Panc1 (cell line): ENCODE measurements at regions not wholly inside any gene's neighbourhood (a gene's known extent, or its start where the extent isn't known, plus 50 kb on each side); places are given as distances from the start of the nearest gene placed in this dataset.

Experiments
- ATAC-seq: fragments of 200-7000 bp; cut with Tn5 transposase; 2 replicates; pipeline ENCODE4 v1.9.1; 2020; ENCODE audit warnings: mild to moderate bottlenecking, moderate library complexity
- BruUV-seq: library from RNA; stranded (reverse); fragments of 400-500 nt; replicated peaks from 2 replicates; lab custom pipeline; 2021; lab: Mats Ljungman, UMichigan
- CTCF ChIA-PET: fragments of 300-600 bp; sonication (Branson Sonifier 250); formaldehyde crosslinking; loops from one replicate; lab custom pipeline; 2022; ENCODE audit warnings: antibody characterized with exemption; lab: Charles Lee
- POLR2A ChIA-PET: fragments of 300-600 bp; sonication (Branson Sonifier 250); formaldehyde crosslinking; loops from one replicate; lab custom pipeline; 2022; ENCODE audit warnings: antibody characterized with exemption; lab: Charles Lee
- DNase-seq: peaks from one replicate; pipeline ENCODE4 v3.0.0-alpha.2; 2010; ENCODE audit warnings: low read depth, low spot score
- H3K27ac ChIP-seq: 2 replicates; pipeline ENCODE4 v1.5.1; 2011; ENCODE audit warnings: mild to moderate bottlenecking, low read length, inconsistent platforms
- H3K27me3 ChIP-seq: fragments of 200-500 bp; sonication (Bioruptor generic); 2 replicates; pipeline ENCODE4 v1.6.0; 2014; ENCODE audit warnings: low read length, inconsistent platforms; ENCODE audit not compliant: control insufficient read depth, insufficient read depth
- H3K36me3 ChIP-seq: fragments of 200-500 bp; sonication (Bioruptor generic); 2 replicates; pipeline ENCODE4 v1.5.1; 2014; ENCODE audit warnings: inconsistent platforms, mild to moderate bottlenecking, low read length, moderate library complexity; ENCODE audit not compliant: control insufficient read depth, insufficient read depth
- H3K4me1 ChIP-seq: 2 replicates; pipeline ENCODE4 v1.5.1; 2011; ENCODE audit warnings: inconsistent platforms, mild to moderate bottlenecking, low read length, moderate library complexity; ENCODE audit not compliant: control insufficient read depth, insufficient read depth
- H3K4me3 ChIP-seq, 2 experiments: 2 replicates each; pipeline ENCODE4 v1.5.1; 2011 to 2012; ENCODE audit warnings: low read depth in 2 of 2, low read length in 2 of 2, mild to moderate bottlenecking in 2 of 2, inconsistent platforms in 1 of 2, moderate library complexity in 1 of 2
- H3K9me3 ChIP-seq: fragments of 200-500 bp; sonication (Bioruptor generic); 2 replicates; pipeline ENCODE4 v1.5.1; 2014; ENCODE audit warnings: low read depth, mild to moderate bottlenecking, inconsistent platforms, low read length, moderate library complexity; ENCODE audit not compliant: control insufficient read depth, insufficient read depth
- POLR2AphosphoS5 ChIP-seq: IDR thresholded peaks from 2 replicates; pipeline ENCODE4 v1.6.1; 2012; ENCODE audit warnings: mild to moderate bottlenecking, low read depth, low read length, moderate library complexity
- REST ChIP-seq, 2 experiments: IDR thresholded peaks; 2 replicates each; pipeline ENCODE4 v1.6.1; 2011 to 2012; ENCODE audit warnings: low read depth in 2 of 2, control low read depth in 1 of 2, low read length in 1 of 2, mild to moderate bottlenecking in 1 of 2, moderate library complexity in 1 of 2; ENCODE audit not compliant: insufficient read depth in 1 of 2
- SIN3A ChIP-seq: IDR thresholded peaks from 2 replicates; pipeline ENCODE4 v1.6.1; 2012; ENCODE audit warnings: low read depth, mild to moderate bottlenecking, low read length, moderate library complexity, borderline replicate concordance; ENCODE audit not compliant: insufficient read depth
- TCF7L2 ChIP-seq: IDR thresholded peaks from 2 replicates; pipeline ENCODE4 v1.6.1; 2011; ENCODE audit warnings: mild to moderate bottlenecking, low read depth, low read length, inconsistent platforms
- in situ Hi-C: cut with HindIII; loops from 2 replicates; pipeline ENCODE4 v1.10.0; 2016; ENCODE audit warnings: low sequenced_read_pairs, low pct_unique_long_range_greater_than_20kb
- intact Hi-C: fragments of 100-400 bp; cut with micrococcal nuclease; formaldehyde crosslinking; loops from one replicate; pipeline ENCODE4 v1.10.0; 2022; ENCODE audit not compliant: unreplicated experiment
- TF ChIP-seq, protein P1 (sequence below): fragments of 450-650 bp; IDR thresholded peaks from 2 replicates; pipeline ENCODE4 v1.5.1; 2017; ENCODE audit warnings: mild to moderate bottlenecking

GRCh38 chr1:87268111-87268510 is 60.6 kb upstream of the LMO4 start:
- H3K27ac ChIP-seq, result no peak overlapping the region
- H3K9me3 ChIP-seq, result no peaks in the 10 kb centered on the region
- no TSS peak for BruUV-seq
- intact Hi-C loops (loop anchor here (10.0 kb wide), 1 partner anchor 103 kb away; no protein-coding TSS in a partner anchor), in situ Hi-C loops (no loop called here)
- ATAC-seq (no peak), DNase-seq (no peak)
- H3K36me3 ChIP-seq, result no peaks in the 10 kb centered on the region
- peaks cover 13% of the 10 kb centered on the region for H3K27me3 ChIP-seq
- ChIA-PET CTCF (no interaction called here), POLR2A (no interaction called here)
- TF ChIP-seq TCF7L2, result no peak
- TF ChIP-seq REST (IDR thresholded peaks at IDR 0.05; ENCODE audit: insufficient read depth in 1 of 2, low read depth in 2 of 2, low read length in 1 of 2), result no peak
- TF ChIP-seq POLR2AphosphoS5, result no peak
- no peak for TF ChIP-seq SIN3A
- no peaks in the 10 kb centered on the region for H3K4me1 ChIP-seq
- H3K4me3 ChIP-seq, result no peak overlapping the region

DNA sequence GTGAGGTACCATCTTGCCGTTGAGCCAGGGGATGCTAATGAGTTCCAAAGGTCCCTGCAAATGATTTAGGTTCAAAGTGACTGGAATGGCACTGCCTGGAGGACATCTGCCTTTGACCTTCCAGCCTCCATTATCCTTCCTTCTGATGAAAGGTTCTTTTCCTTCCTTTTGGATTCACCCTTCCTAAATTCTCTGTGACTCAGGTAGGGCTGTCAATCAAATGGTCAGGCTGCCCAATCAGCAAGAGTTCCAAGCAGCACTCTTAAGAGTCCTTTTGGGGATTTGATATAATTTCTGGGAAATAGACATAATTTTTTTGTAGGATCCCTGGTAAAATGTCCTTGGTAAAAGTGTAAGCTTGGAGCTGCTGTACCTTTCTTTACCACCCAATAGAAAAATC is 58.8 kb upstream of the LMO4 start:
- Histone ChIP-seq H3K27me3 (peaks cover 7% of the 10 kb centered on the region), H3K4me3 (no peak overlapping the region), H3K4me1 (no peaks in the 10 kb centered on the region), H3K27ac (no peak overlapping the region), H3K36me3 (no peaks in the 10 kb centered on the region), H3K9me3 (no peaks in the 10 kb centered on the region)
- in situ Hi-C loops, result no loop called here
- ATAC-seq (no peak), DNase-seq (no peak)
- ChIA-PET CTCF (no interaction called here), POLR2A (no interaction called here)
- no TSS peak for BruUV-seq
- intact Hi-C loops, result loop anchor here (10.0 kb wide), 1 partner anchor 105 kb away; no protein-coding TSS in a partner anchor
- TF ChIP-seq, protein P1, sequence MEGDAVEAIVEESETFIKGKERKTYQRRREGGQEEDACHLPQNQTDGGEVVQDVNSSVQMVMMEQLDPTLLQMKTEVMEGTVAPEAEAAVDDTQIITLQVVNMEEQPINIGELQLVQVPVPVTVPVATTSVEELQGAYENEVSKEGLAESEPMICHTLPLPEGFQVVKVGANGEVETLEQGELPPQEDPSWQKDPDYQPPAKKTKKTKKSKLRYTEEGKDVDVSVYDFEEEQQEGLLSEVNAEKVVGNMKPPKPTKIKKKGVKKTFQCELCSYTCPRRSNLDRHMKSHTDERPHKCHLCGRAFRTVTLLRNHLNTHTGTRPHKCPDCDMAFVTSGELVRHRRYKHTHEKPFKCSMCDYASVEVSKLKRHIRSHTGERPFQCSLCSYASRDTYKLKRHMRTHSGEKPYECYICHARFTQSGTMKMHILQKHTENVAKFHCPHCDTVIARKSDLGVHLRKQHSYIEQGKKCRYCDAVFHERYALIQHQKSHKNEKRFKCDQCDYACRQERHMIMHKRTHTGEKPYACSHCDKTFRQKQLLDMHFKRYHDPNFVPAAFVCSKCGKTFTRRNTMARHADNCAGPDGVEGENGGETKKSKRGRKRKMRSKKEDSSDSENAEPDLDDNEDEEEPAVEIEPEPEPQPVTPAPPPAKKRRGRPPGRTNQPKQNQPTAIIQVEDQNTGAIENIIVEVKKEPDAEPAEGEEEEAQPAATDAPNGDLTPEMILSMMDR, result no peak
- TF ChIP-seq POLR2AphosphoS5 (no peak), SIN3A (no peak), REST (IDR thresholded peaks at IDR 0.05; ENCODE audit: insufficient read depth in 1 of 2, low read depth in 2 of 2, low read length in 1 of 2) (no peak), TCF7L2 (no peak)
